Esophagus (tissue), 2 donors: ENCODE measurements at regions not wholly inside any gene's neighbourhood (a gene's known extent, or its start where the extent isn't known, plus 50 kb on each side); places are given as distances from the start of the nearest gene placed in this dataset.

ENCODE experiments used
- H3K27ac ChIP-seq, 2 donors: one replicate each; pipeline ENCODE4 v1.5.1; 2013; ENCODE audit warnings: low read depth in 2 of 2, mild to moderate bottlenecking in 2 of 2, inconsistent platforms in 1 of 2, low read length in 1 of 2, moderate library complexity in 1 of 2
- H3K27me3 ChIP-seq, 2 donors: one replicate each; pipeline ENCODE4 v1.6.1; 2013; ENCODE audit warnings: low read length in 2 of 2, control low read depth in 1 of 2, mild to moderate bottlenecking in 1 of 2; ENCODE audit not compliant: insufficient read depth in 2 of 2, control insufficient read depth in 1 of 2
- H3K36me3 ChIP-seq, 2 donors: one replicate each; pipeline ENCODE4 v1.6.1; 2013; ENCODE audit warnings: low read length in 1 of 2; ENCODE audit not compliant: control insufficient read depth in 2 of 2, insufficient read depth in 2 of 2
- H3K4me1 ChIP-seq, 2 donors: one replicate each; pipeline ENCODE4 v1.6.1; 2013; ENCODE audit warnings: low read length in 1 of 2; ENCODE audit not compliant: control insufficient read depth in 2 of 2, insufficient read depth in 2 of 2
- H3K4me3 ChIP-seq, 2 donors: one replicate each; pipeline ENCODE4 v1.5.1; 2013; ENCODE audit warnings: low read length in 2 of 2, mild to moderate bottlenecking in 2 of 2, low read depth in 1 of 2, moderate library complexity in 1 of 2
- H3K9me3 ChIP-seq, 2 donors: one replicate each; pipeline ENCODE4 v1.6.1; 2013; ENCODE audit warnings: mild to moderate bottlenecking in 2 of 2, low read depth in 1 of 2, low read length in 1 of 2, moderate library complexity in 1 of 2; ENCODE audit not compliant: control insufficient read depth in 2 of 2, insufficient read depth in 1 of 2
- WGBS, 2 donors: extraction: QIAGEN DNeasy Blood & Tissue Kit; methylation state at CpG; one replicate each; pipeline ENCODE4 v1.1.7; 2013; 5-methylcytosine and 5-hydroxymethylcytosine counted together
- donor health status: healthy with polysubstance abuse.
- donor health status: Bipolar disorder and iron deficiency.

GRCh38 chr3:177522051-177522450 is 324.8 kb upstream of the TBL1XR1 start:
- peaks cover 0 to 3% of the 10 kb centered on the region in 2 donors for H3K9me3 ChIP-seq
- no peaks in the 10 kb centered on the region for H3K27me3 ChIP-seq
- 80 to 86% methylated on average over 4 of the region's 4 CpGs for WGBS, 2 donors
- peaks cover 0 to 8% of the 10 kb centered on the region in 2 donors for H3K4me1 ChIP-seq
- H3K36me3 ChIP-seq: no peaks in the 10 kb centered on the region
- H3K4me3 ChIP-seq: no peak overlapping the region
- no peak overlapping the region for H3K27ac ChIP-seq

DNA sequence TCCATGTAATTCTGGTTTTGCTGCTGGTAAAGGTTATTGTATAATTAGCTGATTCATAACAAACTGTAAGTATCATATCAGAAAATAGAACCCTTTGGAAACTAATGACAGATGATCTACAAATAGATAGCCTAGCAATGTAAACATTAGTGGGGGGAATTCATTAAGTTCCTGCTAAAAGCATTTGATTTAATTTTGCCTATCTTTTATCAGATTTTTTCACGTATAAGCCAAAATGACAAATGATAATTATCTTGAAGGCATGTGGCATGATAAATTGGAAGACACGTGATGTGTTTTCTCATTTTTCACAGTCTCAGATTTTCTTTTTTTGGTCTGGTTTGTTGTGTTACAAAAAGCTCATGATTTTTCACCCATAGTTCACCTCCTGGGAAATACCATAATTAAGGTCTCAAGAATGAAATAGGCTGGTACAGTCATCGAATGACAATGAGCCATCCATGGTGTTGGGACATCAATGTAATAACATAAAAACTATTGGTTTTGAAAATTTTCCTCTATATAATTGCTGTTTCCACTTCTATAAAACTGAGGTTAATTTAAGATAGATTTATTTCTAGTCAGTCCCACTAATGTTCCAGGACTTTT is 325.9 kb upstream of the TBL1XR1 start:
- Histone ChIP-seq H3K4me3 (no peak overlapping the region), H3K27ac (no peak overlapping the region), H3K36me3 (no peaks in the 10 kb centered on the region), H3K9me3 (peaks cover 0 to 3% of the 10 kb centered on the region in 2 donors), H3K4me1 (peaks cover 0 to 11% of the 10 kb centered on the region in 2 donors), H3K27me3 (no peaks in the 10 kb centered on the region)
- WGBS, 2 donors: 58 to 60% methylated on average over 3 of the region's 3 CpGs

GRCh38 chr3:177523872-177524438 is 326.7 kb upstream of the TBL1XR1 start:
- Histone ChIP-seq H3K27me3 (no peaks in the 10 kb centered on the region), H3K27ac (no peak overlapping the region), H3K4me3 (no peak overlapping the region), H3K9me3 (peaks cover 0 to 3% of the 10 kb centered on the region in 2 donors), H3K4me1 (peaks cover 0 to 11% of the 10 kb centered on the region in 2 donors), H3K36me3 (no peaks in the 10 kb centered on the region)
- 42 to 49% methylated on average over 4 of the region's 4 CpGs for WGBS, 2 donors

GRCh38 chr3:177524742-177525141 is 327.5 kb upstream of the TBL1XR1 start:
- no peak overlapping the region for H3K27ac ChIP-seq
- no peak overlapping the region for H3K4me3 ChIP-seq
- WGBS, 2 donors: 96 to 99% methylated on average over 4 of the region's 4 CpGs
- H3K36me3 ChIP-seq: no peaks in the 10 kb centered on the region
- H3K4me1 ChIP-seq: peaks cover 0 to 8% of the 10 kb centered on the region in 2 donors
- peaks cover 0 to 3% of the 10 kb centered on the region in 2 donors for H3K9me3 ChIP-seq
- H3K27me3 ChIP-seq: no peaks in the 10 kb centered on the region

GRCh38 chr3:177525414-177525813 is 328.1 kb upstream of the TBL1XR1 start:
- Histone ChIP-seq H3K9me3 (peaks cover 0 to 3% of the 10 kb centered on the region in 2 donors), H3K36me3 (no peaks in the 10 kb centered on the region), H3K4me3 (no peak overlapping the region), H3K27ac (no peak overlapping the region), H3K27me3 (no peaks in the 10 kb centered on the region), H3K4me1 (peaks cover 0 to 8% of the 10 kb centered on the region in 2 donors)
- WGBS, 2 donors: 82 to 83% methylated on average over 1 of the region's 1 CpG

DNA sequence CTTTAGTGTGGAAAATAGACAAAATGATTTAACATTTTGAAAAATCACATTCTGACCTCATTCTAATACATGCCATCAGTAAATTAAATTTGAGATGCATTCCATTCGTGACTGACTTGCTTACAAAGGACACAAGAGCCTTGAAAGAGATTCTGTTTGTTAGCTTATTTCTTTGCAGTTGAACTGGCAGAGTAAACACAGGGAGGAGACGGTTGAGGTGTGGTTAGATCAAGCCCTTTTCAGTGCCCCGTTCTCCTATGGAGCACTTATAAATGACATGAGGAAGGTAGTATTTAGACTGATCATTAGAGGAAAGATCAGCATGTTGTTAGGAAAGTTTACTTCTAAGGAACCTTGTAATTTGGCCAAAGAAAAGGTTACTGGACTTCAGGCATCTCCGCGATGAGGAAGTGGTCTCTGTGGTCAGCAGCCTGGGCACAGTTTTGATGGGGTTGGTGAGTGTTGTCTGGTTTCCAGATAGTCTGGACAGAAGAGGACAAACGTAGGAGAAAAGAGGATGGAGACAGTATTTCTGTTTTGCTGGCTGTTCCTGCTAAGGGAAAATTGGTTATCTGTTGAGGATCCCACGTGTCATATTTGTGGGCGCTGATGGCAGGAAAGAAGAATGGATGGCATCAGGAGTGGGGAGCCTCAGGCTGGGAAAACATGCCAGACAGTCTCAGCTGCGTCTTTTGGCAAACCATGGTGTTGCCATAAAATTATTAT is 328.9 kb upstream of the TBL1XR1 start:
- Histone ChIP-seq H3K9me3 (peaks cover 0 to 3% of the 10 kb centered on the region in 2 donors), H3K36me3 (no peaks in the 10 kb centered on the region), H3K4me1 (peaks cover 0 to 8% of the 10 kb centered on the region in 2 donors), H3K27ac (no peak overlapping the region), H3K4me3 (no peak overlapping the region), H3K27me3 (no peaks in the 10 kb centered on the region)
- 60 to 70% methylated on average over 9 of the region's 9 CpGs for WGBS, 2 donors

DNA sequence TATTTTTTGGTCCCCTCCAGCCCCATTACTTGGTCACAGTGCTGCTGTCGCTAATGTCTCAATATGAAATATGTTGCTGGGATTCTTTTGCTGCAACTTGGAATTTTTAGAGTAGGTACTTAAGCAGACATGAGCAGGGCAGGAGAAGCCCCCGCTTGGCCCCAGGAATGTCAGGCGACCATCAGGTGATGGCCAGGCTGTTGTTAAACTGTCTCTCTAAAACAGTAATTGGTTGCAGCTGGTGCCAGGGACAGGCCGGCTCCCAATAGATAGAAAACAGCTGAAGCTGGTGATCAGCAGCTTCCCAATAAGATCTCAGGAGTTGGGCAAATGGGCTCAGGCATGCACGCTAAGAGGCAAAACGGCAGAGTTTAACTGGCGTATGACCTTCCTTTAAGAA is 329.9 kb upstream of the TBL1XR1 start:
- Histone ChIP-seq H3K9me3 (peaks cover 0 to 3% of the 10 kb centered on the region in 2 donors), H3K36me3 (no peaks in the 10 kb centered on the region), H3K4me1 (peaks cover 0 to 8% of the 10 kb centered on the region in 2 donors), H3K4me3 (no peak overlapping the region), H3K27ac (no peak overlapping the region), H3K27me3 (no peaks in the 10 kb centered on the region)
- 91 to 92% methylated on average over 7 of the region's 7 CpGs for WGBS, 2 donors

GRCh38 chr3:177528306-177529070 is 331.2 kb upstream of the TBL1XR1 start:
- Histone ChIP-seq H3K27ac (no peak overlapping the region), H3K36me3 (no peaks in the 10 kb centered on the region), H3K4me3 (no peak overlapping the region), H3K27me3 (no peaks in the 10 kb centered on the region), H3K4me1 (peaks cover 0 to 8% of the 10 kb centered on the region in 2 donors), H3K9me3 (peaks cover 0 to 3% of the 10 kb centered on the region in 2 donors)
- 76 to 89% methylated on average over 2 of the region's 2 CpGs for WGBS, 2 donors

DNA sequence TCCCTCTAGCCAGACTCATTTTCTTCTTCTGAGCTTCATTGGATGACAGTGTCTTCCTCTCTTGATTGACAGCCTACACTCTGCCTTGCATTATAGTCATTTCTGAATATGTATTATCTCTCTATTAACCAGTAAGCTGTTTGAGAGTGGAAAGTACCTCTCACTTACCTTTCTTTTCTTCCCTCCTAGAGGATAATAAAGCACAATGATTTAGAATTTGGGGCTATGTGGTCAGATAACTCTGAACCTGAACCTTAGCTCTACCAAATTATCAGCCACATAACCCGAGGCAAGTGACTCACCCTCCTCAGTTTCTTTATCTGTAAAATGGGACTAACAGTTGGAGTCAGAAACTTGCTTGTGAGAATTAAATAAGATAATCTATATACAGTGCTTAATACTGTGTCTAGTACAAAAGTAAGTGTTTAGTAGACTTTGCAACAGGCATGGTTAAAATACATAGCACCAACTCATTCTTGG is 331.8 kb upstream of the TBL1XR1 start:
- Histone ChIP-seq H3K9me3 (peaks cover 0 to 3% of the 10 kb centered on the region in 2 donors), H3K36me3 (no peaks in the 10 kb centered on the region), H3K27me3 (no peaks in the 10 kb centered on the region), H3K4me1 (peaks cover 0 to 8% of the 10 kb centered on the region in 2 donors), H3K4me3 (no peak overlapping the region), H3K27ac (no peak overlapping the region)
- WGBS, 2 donors: 81 to 86% methylated on average over 1 of the region's 1 CpG
